ENCODE measurements at regions not wholly inside any gene's neighbourhood (a gene's known extent, or its start where the extent isn't known, plus 50 kb on each side); places are given as distances from the start of the nearest gene placed in this dataset.

GRCh38 chr10:117925369-117925768 is 121.4 kb downstream of the RAB11FIP2 start:
- in situ Hi-C loops (cut with HindIII; ENCODE audit: low pct_ligation_motif_present, low pct_unique_long_range_greater_than_20kb, low sequenced_read_pairs): no loop called here
- DNase-seq: no peak

- DNase-seq: no peak
- in situ Hi-C loops (cut with HindIII; ENCODE audit: low pct_ligation_motif_present, low pct_unique_long_range_greater_than_20kb, low sequenced_read_pairs): no loop called here
Observed at GRCh38 chr10:117926491-117926890, 120.2 kb downstream of the RAB11FIP2 start.

- in situ Hi-C loops (cut with HindIII; ENCODE audit: low pct_ligation_motif_present, low pct_unique_long_range_greater_than_20kb, low sequenced_read_pairs): no loop called here
- no peak for DNase-seq
Observed at GRCh38 chr10:117927332-117927731, 119.4 kb downstream of the RAB11FIP2 start.

DNA sequence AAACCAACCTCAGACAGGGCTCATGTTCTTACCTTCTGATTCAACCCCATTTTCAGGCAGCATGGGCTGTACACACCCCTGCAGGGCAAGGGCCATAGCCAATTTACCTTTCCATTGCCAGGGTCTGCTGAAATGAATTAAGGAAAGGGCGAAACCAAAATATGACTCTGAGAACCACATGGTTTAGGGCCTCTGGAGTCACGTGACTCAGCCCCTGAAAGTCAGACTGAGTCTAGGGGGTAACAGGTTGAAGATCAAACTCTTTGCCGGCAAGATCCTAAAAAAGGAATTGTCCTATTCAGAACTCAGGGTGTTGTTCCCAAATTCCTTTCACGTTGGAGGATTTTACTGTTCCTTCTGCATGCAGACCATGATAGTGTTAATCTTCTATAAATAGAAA is 118.9 kb downstream of the RAB11FIP2 start:
- DNase-seq: no peak
- in situ Hi-C loops (cut with HindIII; ENCODE audit: low pct_ligation_motif_present, low pct_unique_long_range_greater_than_20kb, low sequenced_read_pairs): no loop called here

- DNase-seq: no peak
Observed at GRCh38 chr10:117928281-117928680, 118.5 kb downstream of the RAB11FIP2 start.

GRCh38 chr10:117928741-117929140 is 118.0 kb downstream of the RAB11FIP2 start:
- no peak for DNase-seq
- in situ Hi-C loops (cut with HindIII; ENCODE audit: low pct_ligation_motif_present, low pct_unique_long_range_greater_than_20kb, low sequenced_read_pairs): no loop called here

More at GRCh38 chr10:117928281-117928680, 118.5 kb downstream of the RAB11FIP2 start:
- in situ Hi-C loops (cut with HindIII; ENCODE audit: low pct_ligation_motif_present, low pct_unique_long_range_greater_than_20kb, low sequenced_read_pairs): no loop called here

- in situ Hi-C loops (cut with HindIII; ENCODE audit: low pct_ligation_motif_present, low pct_unique_long_range_greater_than_20kb, low sequenced_read_pairs): no loop called here
- DNase-seq: no peak
Observed at GRCh38 chr10:117929327-117930067, 117.2 kb downstream of the RAB11FIP2 start.

GRCh38 chr10:117931078-117931477 is 115.7 kb downstream of the RAB11FIP2 start:
- in situ Hi-C loops (cut with HindIII; ENCODE audit: low pct_ligation_motif_present, low pct_unique_long_range_greater_than_20kb, low sequenced_read_pairs): no loop called here

DNA sequence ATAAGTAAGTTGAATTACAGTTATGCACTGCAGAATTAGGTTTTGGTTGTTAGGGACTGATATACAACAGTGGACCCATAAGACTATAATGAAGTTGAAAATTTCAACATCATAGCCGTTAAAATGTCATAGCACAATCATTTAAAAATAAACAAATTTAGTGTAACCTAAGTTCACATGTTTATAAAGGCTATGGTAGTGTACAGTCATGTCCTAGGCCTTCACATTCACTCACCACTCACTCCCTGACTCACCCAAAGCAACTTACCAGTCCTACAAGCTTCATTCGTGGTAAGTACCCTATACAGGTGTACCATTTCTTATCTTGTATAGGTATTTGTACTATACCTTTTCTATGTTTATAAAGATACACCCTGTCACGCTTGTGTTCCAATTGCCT is 113.7 kb downstream of the RAB11FIP2 start:
- DNase-seq: no peak
- in situ Hi-C loops (cut with HindIII; ENCODE audit: low pct_ligation_motif_present, low pct_unique_long_range_greater_than_20kb, low sequenced_read_pairs): no loop called here

More at GRCh38 chr10:117931078-117931477, 115.7 kb downstream of the RAB11FIP2 start:
- no peak for DNase-seq

DNA sequence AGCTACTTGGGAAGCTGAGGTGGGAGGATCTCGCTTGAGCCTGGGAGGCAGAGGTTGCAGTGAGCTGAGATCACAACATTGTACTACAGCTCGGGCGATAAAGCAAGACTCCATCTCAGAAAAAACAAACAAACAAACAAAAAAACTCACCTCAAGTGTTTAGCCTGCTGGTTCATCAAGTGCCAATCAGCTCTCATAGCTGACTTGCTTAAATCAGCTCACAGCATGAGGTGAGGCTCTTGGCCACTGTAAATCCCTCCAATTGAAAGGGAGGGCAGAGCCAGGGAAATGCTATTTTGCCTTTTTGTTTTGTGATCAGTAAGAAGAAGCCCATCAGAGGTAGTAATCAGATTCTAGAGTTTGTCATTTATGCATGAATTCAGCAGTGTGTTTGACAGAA is 112.3 kb downstream of the RAB11FIP2 start:
- in situ Hi-C loops (cut with HindIII; ENCODE audit: low pct_ligation_motif_present, low pct_unique_long_range_greater_than_20kb, low sequenced_read_pairs): no loop called here
- no peak for DNase-seq

GRCh38 chr10:117936141-117936540 is 110.6 kb downstream of the RAB11FIP2 start:
- no peak for DNase-seq
- in situ Hi-C loops (cut with HindIII; ENCODE audit: low pct_ligation_motif_present, low pct_unique_long_range_greater_than_20kb, low sequenced_read_pairs): no loop called here

- no peak for DNase-seq
- in situ Hi-C loops (cut with HindIII; ENCODE audit: low pct_ligation_motif_present, low pct_unique_long_range_greater_than_20kb, low sequenced_read_pairs): no loop called here
Observed at GRCh38 chr10:117936566-117936965, 110.2 kb downstream of the RAB11FIP2 start.

DNA sequence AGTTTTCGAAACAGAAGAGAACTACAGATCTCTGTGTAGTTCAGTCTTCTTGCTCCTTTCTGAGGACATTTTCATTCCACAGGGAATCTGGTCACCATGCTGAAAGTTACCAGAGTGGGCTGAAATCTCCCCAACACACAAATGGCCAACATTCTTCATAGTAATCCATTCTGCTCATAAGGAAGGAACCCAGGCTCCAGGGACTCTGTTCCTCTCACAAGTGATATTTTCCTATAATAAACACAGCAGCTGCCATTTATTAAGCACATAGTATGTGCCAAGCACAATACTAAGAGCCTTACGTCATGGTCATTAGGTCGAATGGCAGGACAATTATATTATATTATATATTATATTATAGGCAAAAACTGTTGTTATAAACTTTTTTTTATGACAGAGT is 109.8 kb downstream of the RAB11FIP2 start:
- no peak for DNase-seq
- in situ Hi-C loops (cut with HindIII; ENCODE audit: low pct_ligation_motif_present, low pct_unique_long_range_greater_than_20kb, low sequenced_read_pairs): no loop called here

DNA sequence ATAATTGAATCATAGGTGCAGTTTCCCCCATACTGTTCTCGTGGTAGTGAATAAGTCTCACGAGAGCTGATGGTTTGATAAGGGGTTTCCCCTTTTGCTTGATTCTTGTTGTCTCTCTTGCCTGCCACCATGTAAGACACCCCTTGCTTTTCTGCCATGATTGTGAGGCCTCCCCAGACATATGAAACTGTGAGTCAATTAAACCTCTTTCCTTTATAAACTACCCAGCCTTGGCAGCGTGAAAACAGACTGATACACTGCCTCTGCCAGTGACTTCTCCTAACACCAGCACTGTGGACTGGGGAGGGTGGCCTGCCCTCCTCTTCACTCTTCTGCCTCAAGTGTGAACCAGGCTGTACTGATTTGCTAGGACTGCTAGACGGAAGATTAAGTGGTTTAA is 108.6 kb downstream of the RAB11FIP2 start:
- in situ Hi-C loops (cut with HindIII; ENCODE audit: low pct_ligation_motif_present, low pct_unique_long_range_greater_than_20kb, low sequenced_read_pairs): no loop called here
- DNase-seq: no peak

- no peak for DNase-seq
- in situ Hi-C loops (cut with HindIII; ENCODE audit: low pct_ligation_motif_present, low pct_unique_long_range_greater_than_20kb, low sequenced_read_pairs): no loop called here
Observed at GRCh38 chr10:117942226-117942625, 104.5 kb downstream of the RAB11FIP2 start.

DNA sequence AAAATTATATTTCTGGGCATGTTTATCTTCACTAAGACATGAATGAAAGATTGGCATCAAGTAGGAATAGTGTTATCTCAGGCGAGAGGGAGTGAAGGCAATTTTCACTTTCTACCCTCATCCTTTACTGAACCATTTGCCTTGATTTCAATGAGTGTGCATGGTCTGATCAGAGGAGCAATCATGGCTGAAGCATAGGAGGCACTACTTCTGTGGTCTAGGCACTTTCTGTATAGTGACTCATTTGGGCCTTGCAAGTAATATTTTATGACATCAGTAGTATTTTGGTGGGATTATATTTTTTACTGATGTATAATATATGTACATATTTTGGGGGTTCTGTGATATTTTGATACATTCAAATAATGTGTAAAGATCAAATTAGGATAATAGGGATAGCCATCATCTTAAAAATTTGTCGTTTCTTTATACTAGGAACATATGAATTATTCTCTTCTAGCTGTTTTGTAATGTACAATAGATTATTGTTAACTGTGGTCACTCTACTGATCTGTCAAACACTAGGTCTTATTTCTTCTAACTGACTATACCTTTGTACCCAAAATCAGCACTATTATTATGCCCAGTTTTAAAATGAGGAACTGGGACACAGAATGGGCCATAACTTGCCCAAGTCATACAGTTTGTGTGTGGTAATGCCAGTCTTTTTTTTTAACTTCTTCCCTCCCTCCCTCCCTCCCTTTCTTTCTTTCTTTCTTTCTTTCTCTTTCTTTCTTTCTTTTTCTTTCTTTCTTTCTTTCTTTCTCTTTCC is 101.9 kb downstream of the RAB11FIP2 start:
- in situ Hi-C loops (cut with HindIII; ENCODE audit: low pct_ligation_motif_present, low pct_unique_long_range_greater_than_20kb, low sequenced_read_pairs): no loop called here
- DNase-seq: no peak

DNA sequence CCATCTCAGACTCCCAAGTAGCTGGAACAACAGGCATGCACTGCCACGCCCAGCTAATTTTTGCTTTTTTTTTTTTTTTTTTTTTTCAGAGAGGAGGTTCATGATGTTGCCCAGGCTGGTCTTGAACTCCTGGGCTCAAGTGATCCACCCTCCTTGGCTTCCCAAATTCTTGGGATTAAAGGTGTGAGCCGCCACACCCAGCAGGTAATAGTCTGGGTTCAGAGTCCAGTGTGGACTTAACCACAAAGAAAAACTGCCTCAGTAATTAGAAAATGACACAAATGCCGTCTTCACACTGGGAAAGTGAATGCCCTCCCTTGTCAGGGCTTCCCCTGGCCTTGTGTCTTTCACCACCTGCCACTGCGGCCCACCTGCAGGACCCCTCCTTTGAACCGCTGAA is 101.1 kb downstream of the RAB11FIP2 start:
- DNase-seq: no peak
- in situ Hi-C loops (cut with HindIII; ENCODE audit: low pct_ligation_motif_present, low pct_unique_long_range_greater_than_20kb, low sequenced_read_pairs): no loop called here

GRCh38 chr10:117946525-117947070 is 100.1 kb downstream of the RAB11FIP2 start:
- in situ Hi-C loops (cut with HindIII; ENCODE audit: low pct_ligation_motif_present, low pct_unique_long_range_greater_than_20kb, low sequenced_read_pairs): no loop called here
- no peak for DNase-seq

DNA sequence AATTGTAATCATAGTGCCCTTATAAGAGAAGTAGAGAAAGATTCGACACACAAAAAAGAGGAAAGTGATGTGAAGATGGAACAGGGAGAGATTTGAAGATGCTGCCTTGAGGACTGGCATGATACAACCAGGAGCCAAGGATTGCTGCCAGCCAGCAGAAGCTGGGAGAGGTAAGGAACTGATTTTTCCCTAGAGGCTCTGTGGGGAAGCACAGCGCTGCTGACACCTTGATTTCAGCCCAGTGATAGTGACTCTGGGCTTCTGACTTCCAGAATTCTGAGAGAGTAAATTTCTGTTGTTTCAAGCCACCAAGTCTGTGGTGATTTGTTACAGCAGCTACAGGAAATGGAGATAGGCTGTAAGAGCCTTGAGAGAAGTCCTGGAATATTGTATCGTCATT is 98.2 kb downstream of the RAB11FIP2 start:
- no peak for DNase-seq
- in situ Hi-C loops (cut with HindIII; ENCODE audit: low pct_ligation_motif_present, low pct_unique_long_range_greater_than_20kb, low sequenced_read_pairs): no loop called here

DNA sequence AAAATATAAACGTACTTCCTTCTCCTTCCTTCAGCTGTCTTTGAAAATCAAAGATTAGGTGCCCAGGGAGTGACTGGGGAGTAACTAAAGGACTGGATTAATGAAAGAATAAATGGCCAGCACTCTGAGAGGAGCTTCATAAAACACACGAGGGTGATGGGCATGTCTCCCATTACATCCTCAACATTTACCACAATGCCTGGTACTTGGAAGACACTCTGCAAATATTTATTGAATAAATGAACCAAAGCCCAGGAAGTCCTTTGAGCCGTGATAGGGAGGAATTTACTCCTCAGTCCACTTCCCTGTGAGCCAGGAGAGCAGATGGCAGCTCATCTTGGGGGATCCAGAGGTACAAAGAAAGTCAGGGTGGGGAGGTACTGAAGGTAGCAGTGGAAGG is 96.3 kb downstream of the RAB11FIP2 start:
- in situ Hi-C loops (cut with HindIII; ENCODE audit: low pct_ligation_motif_present, low pct_unique_long_range_greater_than_20kb, low sequenced_read_pairs): no loop called here
- no peak for DNase-seq
